Right cardiac atrium (tissue), 5 donors: ENCODE measurements at regions not wholly inside any gene's neighbourhood (a gene's known extent, or its start where the extent isn't known, plus 50 kb on each side); places are given as distances from the start of the nearest gene placed in this dataset.

Experiments used
- ATAC-seq, 2 donors: fragments of 200-7000 bp; cut with Tn5 transposase; one replicate each; pipeline versions ENCODE4 v1.8.0 to v1.9.1; 2020; ENCODE audit warnings: moderate library complexity in 2 of 2, mild to moderate bottlenecking in 1 of 2
- DNase-seq, 3 donors: peaks; one replicate each; pipeline ENCODE4 v3.0.0-alpha.2; 2020
- H3K27ac ChIP-seq: one replicate; pipeline ENCODE4 v1.5.1; 2013; ENCODE audit warnings: mild to moderate bottlenecking, low read length, control low read depth, moderate library complexity
- H3K27me3 ChIP-seq: one replicate; pipeline ENCODE4 v1.6.1; 2013; ENCODE audit not compliant: control insufficient read depth, insufficient read depth
- H3K4me1 ChIP-seq: one replicate; pipeline ENCODE4 v1.6.1; 2013; ENCODE audit warnings: low read length; ENCODE audit not compliant: control insufficient read depth, insufficient read depth
- H3K4me3 ChIP-seq: one replicate; pipeline ENCODE4 v1.5.1; 2013; ENCODE audit warnings: low read length, control low read depth
- H3K9me3 ChIP-seq: one replicate; pipeline ENCODE4 v1.6.1; 2013; ENCODE audit warnings: low read length; ENCODE audit not compliant: control insufficient read depth
- WGBS: extraction: QIAGEN DNeasy Blood & Tissue Kit; methylation state at CpG from one replicate; pipeline ENCODE4 v1.1.7; 2013; 5-methylcytosine and 5-hydroxymethylcytosine counted together
- intact Hi-C, 4 donors: fragments of 100-400 bp; cut with DNase I; formaldehyde crosslinking; loops; one replicate each; pipeline versions ENCODE4 v1.11.0 to v1.14.0; 2022 to 2023
- donor health status: healthy with polysubstance abuse.
- donor health status: DM: no; HTN: yes; CAD: no.
- donor health status: DM: no; HTN: no; CAD: no.
- donor health status: DM: no; HTN: yes; CAD: no; lungs with severe emphysema.
- donor health status: DM: yes; HTN: yes; CAD: no.

- intact Hi-C loops: no loop called here
- H3K4me1 ChIP-seq: no peaks in the 10 kb centered on the region
- H3K27ac ChIP-seq: no peak overlapping the region
- ATAC-seq (no peak), DNase-seq (no peak)
- H3K9me3 ChIP-seq: no peaks in the 10 kb centered on the region
- H3K27me3 ChIP-seq: no peaks in the 10 kb centered on the region
- no peak overlapping the region for H3K4me3 ChIP-seq
These were observed 1132.4 kb downstream of the EFNB2 start for GRCh38 chr13:105403086-105403485.

- H3K4me1 ChIP-seq: no peaks in the 10 kb centered on the region
- DNase-seq (no peak), ATAC-seq (no peak)
- H3K9me3 ChIP-seq: no peaks in the 10 kb centered on the region
- no peak overlapping the region for H3K4me3 ChIP-seq
- intact Hi-C loops: no loop called here
- H3K27me3 ChIP-seq: no peaks in the 10 kb centered on the region
- 70% methylated on average over 1 of the region's 1 CpG for WGBS
- no peak overlapping the region for H3K27ac ChIP-seq
These were observed 1140.4 kb downstream of the EFNB2 start for GRCh38 chr13:105395041-105395440.

- intact Hi-C loops: no loop called here
These were observed 1146.1 kb downstream of the EFNB2 start for GRCh38 chr13:105389373-105389772.

GRCh38 chr13:105377452-105377851 lies 1158.0 kb downstream of the EFNB2 start:
- Histone ChIP-seq H3K4me3 (no peak overlapping the region), H3K9me3 (no peaks in the 10 kb centered on the region), H3K27me3 (no peaks in the 10 kb centered on the region), H3K4me1 (no peaks in the 10 kb centered on the region), H3K27ac (no peak overlapping the region)
- intact Hi-C loops: no loop called here
- no peak for ATAC-seq
- WGBS: 80% methylated on average over 7 of the region's 7 CpGs
- no peak for DNase-seq

More at GRCh38 chr13:105389373-105389772, 1146.1 kb downstream of the EFNB2 start:
- H3K4me3 ChIP-seq: no peak overlapping the region
- no peaks in the 10 kb centered on the region for H3K4me1 ChIP-seq
- ATAC-seq: no peak
- WGBS: 68% methylated on average over 2 of the region's 2 CpGs
- H3K27me3 ChIP-seq: no peaks in the 10 kb centered on the region
- no peaks in the 10 kb centered on the region for H3K9me3 ChIP-seq
- DNase-seq: no peak
- no peak overlapping the region for H3K27ac ChIP-seq

GRCh38 chr13:105370011-105370650 lies 1165.3 kb downstream of the EFNB2 start:
- H3K4me3 ChIP-seq: no peak overlapping the region
- no peaks in the 10 kb centered on the region for H3K9me3 ChIP-seq
- no peaks in the 10 kb centered on the region for H3K4me1 ChIP-seq
- DNase-seq: no peak
- no peak for ATAC-seq
- intact Hi-C loops: no loop called here
- H3K27me3 ChIP-seq: no peaks in the 10 kb centered on the region
- 51% methylated on average over 2 of the region's 2 CpGs for WGBS
- no peak overlapping the region for H3K27ac ChIP-seq

- H3K4me1 ChIP-seq: no peaks in the 10 kb centered on the region
- intact Hi-C loops: no loop called here
- ATAC-seq: no peak
- no peak overlapping the region for H3K4me3 ChIP-seq
- WGBS: 84% methylated on average over 4 of the region's 4 CpGs
- no peak for DNase-seq
- H3K27me3 ChIP-seq: no peaks in the 10 kb centered on the region
- H3K9me3 ChIP-seq: no peaks in the 10 kb centered on the region
- no peak overlapping the region for H3K27ac ChIP-seq
These were observed 1166.7 kb downstream of the EFNB2 start for GRCh38 chr13:105368781-105369180.

GRCh38 chr13:105365831-105366230 lies 1169.6 kb downstream of the EFNB2 start:
- DNase-seq (no peak), ATAC-seq (no peak)
- Histone ChIP-seq H3K9me3 (no peaks in the 10 kb centered on the region), H3K27ac (no peak overlapping the region), H3K27me3 (no peaks in the 10 kb centered on the region), H3K4me3 (no peak overlapping the region), H3K4me1 (no peaks in the 10 kb centered on the region)
- intact Hi-C loops: no loop called here
- WGBS: 36% methylated on average over 1 of the region's 1 CpG

GRCh38 chr13:105365021-105365550 lies 1170.4 kb downstream of the EFNB2 start:
- no peaks in the 10 kb centered on the region for H3K9me3 ChIP-seq
- no peaks in the 10 kb centered on the region for H3K4me1 ChIP-seq
- DNase-seq (no peak), ATAC-seq (no peak)
- H3K4me3 ChIP-seq: no peak overlapping the region
- WGBS: 74% methylated on average over 3 of the region's 3 CpGs
- intact Hi-C loops: no loop called here
- H3K27ac ChIP-seq: no peak overlapping the region
- no peaks in the 10 kb centered on the region for H3K27me3 ChIP-seq

GRCh38 chr13:105364191-105364590 lies 1171.3 kb downstream of the EFNB2 start:
- ATAC-seq (no peak), DNase-seq (no peak)
- Histone ChIP-seq H3K4me3 (no peak overlapping the region), H3K27me3 (no peaks in the 10 kb centered on the region), H3K9me3 (no peaks in the 10 kb centered on the region), H3K27ac (no peak overlapping the region), H3K4me1 (no peaks in the 10 kb centered on the region)
- intact Hi-C loops: no loop called here
- 54% methylated on average over 3 of the region's 3 CpGs for WGBS

GRCh38 chr13:105363261-105364190 lies 1171.9 kb downstream of the EFNB2 start:
- 20% methylated on average over 8 of the region's 8 CpGs for WGBS
- H3K9me3 ChIP-seq: no peaks in the 10 kb centered on the region
- no peak overlapping the region for H3K27ac ChIP-seq
- DNase-seq (no peak), ATAC-seq (no peak)
- no peaks in the 10 kb centered on the region for H3K27me3 ChIP-seq
- H3K4me1 ChIP-seq: no peaks in the 10 kb centered on the region
- H3K4me3 ChIP-seq: no peak overlapping the region
- intact Hi-C loops: no loop called here

GRCh38 chr13:105353654-105354053 lies 1181.8 kb downstream of the EFNB2 start:
- Histone ChIP-seq H3K9me3 (no peaks in the 10 kb centered on the region), H3K27ac (no peak overlapping the region), H3K27me3 (no peaks in the 10 kb centered on the region), H3K4me1 (no peaks in the 10 kb centered on the region), H3K4me3 (no peak overlapping the region)
- intact Hi-C loops: no loop called here
- WGBS: 93% methylated on average over 4 of the region's 4 CpGs
- DNase-seq: no peak
- no peak for ATAC-seq
